H9 (cell line): ENCODE measurements at regions not wholly inside any gene's neighbourhood (a gene's known extent, or its start where the extent isn't known, plus 50 kb on each side); places are given as distances from the start of the nearest gene placed in this dataset.

Experiments used
- DNase-seq: peaks from one replicate; pipeline ENCODE4 v3.0.0-alpha.2; 2017
- H2AFZ ChIP-seq: one replicate; pipeline ENCODE4 v1.6.1; 2013; ENCODE audit warnings: mild to moderate bottlenecking, low read length, control low read depth, moderate library complexity
- H2AK5ac ChIP-seq: 2 replicates; pipeline ENCODE4 v1.6.1; 2013; ENCODE audit warnings: low read length, control low read depth, mixed read lengths; ENCODE audit not compliant: insufficient read length
- H2BK120ac ChIP-seq: one replicate; pipeline ENCODE4 v1.6.1; 2013; ENCODE audit warnings: low read depth, mild to moderate bottlenecking, low read length, control low read depth, inconsistent platforms; ENCODE audit not compliant: poor library complexity, severe bottlenecking
- H2BK12ac ChIP-seq: 2 replicates; pipeline ENCODE4 v1.6.1; 2013; ENCODE audit warnings: low read length, control low read depth, mixed read lengths, low read depth; ENCODE audit not compliant: insufficient read length
- H2BK15ac ChIP-seq: 2 replicates; pipeline ENCODE4 v1.6.1; 2013; ENCODE audit warnings: low read depth, low read length, control low read depth
- H2BK20ac ChIP-seq: one replicate; pipeline ENCODE4 v1.6.1; 2013; ENCODE audit warnings: low read depth, mild to moderate bottlenecking, low read length, control low read depth, inconsistent platforms; ENCODE audit not compliant: poor library complexity, severe bottlenecking
- H2BK5ac ChIP-seq: 2 replicates; pipeline ENCODE4 v1.6.1; 2013; ENCODE audit warnings: low read length, control low read depth, mixed read lengths; ENCODE audit not compliant: insufficient read length
- H3K14ac ChIP-seq: 2 replicates; pipeline ENCODE4 v1.6.1; 2013; ENCODE audit warnings: low read length, control low read depth; ENCODE audit not compliant: insufficient read depth
- H3K18ac ChIP-seq: 2 replicates; pipeline ENCODE4 v1.6.1; 2013; ENCODE audit warnings: low read depth, mild to moderate bottlenecking, mixed read lengths, low read length, control low read depth; ENCODE audit not compliant: insufficient read length
- H3K23ac ChIP-seq: 2 replicates; pipeline ENCODE4 v1.6.1; 2013; ENCODE audit warnings: low read length, control low read depth, mixed read lengths, low read depth; ENCODE audit not compliant: insufficient read length
- H3K23me2 ChIP-seq: 2 replicates; pipeline ENCODE4 v1.6.1; 2013; ENCODE audit warnings: low read depth, mild to moderate bottlenecking, mixed read lengths, low read length, control low read depth; ENCODE audit not compliant: insufficient read length, poor library complexity, severe bottlenecking
- H3K27ac ChIP-seq: 2 replicates; pipeline ENCODE4 v1.5.1; 2013; ENCODE audit warnings: low read length, control low read depth, mixed read lengths, low read depth; ENCODE audit not compliant: insufficient read length
- H3K27me3 ChIP-seq: 2 replicates; pipeline ENCODE4 v1.6.1; 2013; ENCODE audit warnings: low read length, control low read depth, inconsistent platforms; ENCODE audit not compliant: insufficient read depth
- H3K4ac ChIP-seq: 2 replicates; pipeline ENCODE4 v1.6.1; 2013; ENCODE audit warnings: low read depth, mild to moderate bottlenecking, control low read depth, inconsistent platforms, low read length, moderate library complexity
- H3K4me1 ChIP-seq: 2 replicates; pipeline ENCODE4 v1.6.1; 2013; ENCODE audit warnings: low read length, control low read depth, inconsistent platforms; ENCODE audit not compliant: insufficient read depth
- H3K4me2 ChIP-seq: 2 replicates; pipeline ENCODE4 v1.6.1; 2013; ENCODE audit warnings: low read length, control low read depth, mixed read lengths; ENCODE audit not compliant: insufficient read length, insufficient read depth
- H3K56ac ChIP-seq: 2 replicates; pipeline ENCODE4 v1.6.1; 2013; ENCODE audit warnings: low read depth, mild to moderate bottlenecking, mixed read lengths, low read length, control low read depth; ENCODE audit not compliant: insufficient read length
- H3K79me1 ChIP-seq: 2 replicates; pipeline ENCODE4 v1.6.1; 2013; ENCODE audit warnings: low read depth, mild to moderate bottlenecking, moderate library complexity, low read length, control low read depth, inconsistent platforms; ENCODE audit not compliant: insufficient read depth, poor library complexity, severe bottlenecking
- H3K79me2 ChIP-seq: 2 replicates; pipeline ENCODE4 v1.6.1; 2013; ENCODE audit warnings: low read length, control low read depth, inconsistent platforms; ENCODE audit not compliant: insufficient read depth
- H3K9ac ChIP-seq: 2 replicates; pipeline ENCODE4 v1.6.1; 2013; ENCODE audit warnings: low read length, control low read depth, mixed read lengths; ENCODE audit not compliant: insufficient read length; ENCODE audit errors: extremely low read depth
- H3K9me3 ChIP-seq: one replicate; pipeline ENCODE4 v1.6.1; 2013; ENCODE audit warnings: low read depth, low read length, inconsistent platforms; ENCODE audit not compliant: control insufficient read depth
- H3T11ph ChIP-seq: one replicate; pipeline ENCODE4 v1.6.1; 2013; ENCODE audit warnings: mild to moderate bottlenecking, low read length, control low read depth, inconsistent platforms
- H4K20me1 ChIP-seq: one replicate; pipeline ENCODE4 v1.6.1; 2013; ENCODE audit not compliant: control insufficient read depth, insufficient read length, insufficient read depth
- H4K5ac ChIP-seq: 2 replicates; pipeline ENCODE4 v1.6.1; 2013; ENCODE audit warnings: low read depth, mild to moderate bottlenecking, mixed read lengths, low read length, control low read depth; ENCODE audit not compliant: insufficient read length
- H4K8ac ChIP-seq: replicated peaks from 2 replicates; pipeline ENCODE4 v1.6.1; 2013; ENCODE audit warnings: low read length, control low read depth, mixed read lengths, low read depth; ENCODE audit not compliant: insufficient read length
- H4K91ac ChIP-seq: 2 replicates; pipeline ENCODE4 v1.6.1; 2013; ENCODE audit warnings: low read depth, mild to moderate bottlenecking, moderate library complexity, mixed read lengths, low read length, control low read depth; ENCODE audit not compliant: insufficient read length
- H3K27ac Mint-ChIP-seq, 3 experiments: 2 replicates in 2 of 3; 3 replicates in 1 of 3; pipeline ENCODE4 v1.8.0; 2020 to 2021; ENCODE audit warnings: mixed read lengths in 3 of 3, mild to moderate bottlenecking in 1 of 3, moderate library complexity in 1 of 3
- H3K27me3 Mint-ChIP-seq: 2 replicates; pipeline ENCODE4 v1.8.0; 2021; ENCODE audit warnings: low read depth, mild to moderate bottlenecking, moderate library complexity, mixed read lengths
- H3K36me3 Mint-ChIP-seq, 3 experiments: 2 replicates in 2 of 3; 3 replicates in 1 of 3; pipeline ENCODE4 v1.8.0; 2020 to 2021; ENCODE audit warnings: low read depth in 3 of 3, mixed read lengths in 3 of 3; ENCODE audit not compliant: insufficient read depth in 1 of 3
- H3K4me1 Mint-ChIP-seq, 2 experiments: 2 replicates each; pipeline ENCODE4 v1.8.0; 2020; ENCODE audit warnings: mixed read lengths in 2 of 2
- H3K4me3 Mint-ChIP-seq, 2 experiments: 2 replicates in 1 of 2; 3 replicates in 1 of 2; pipeline ENCODE4 v1.8.0; 2020 to 2021; ENCODE audit warnings: mild to moderate bottlenecking in 2 of 2, mixed read lengths in 2 of 2, moderate library complexity in 1 of 2
- H3K9me3 Mint-ChIP-seq, 2 experiments: 2 replicates in 1 of 2; 3 replicates in 1 of 2; pipeline ENCODE4 v1.8.0; 2020; ENCODE audit warnings: mild to moderate bottlenecking in 2 of 2, mixed read lengths in 2 of 2, moderate library complexity in 1 of 2
- CTCF ChIP-seq: fragments of 200-600 bp; sonication (generic); conservative IDR thresholded peaks from 3 replicates; pipeline ENCODE4 v1.8.0; 2021; ENCODE audit warnings: antibody characterized with exemption, mild to moderate bottlenecking
- WGBS: extraction: QIAGEN DNeasy Blood & Tissue Kit; methylation state at CpG from one replicate; pipeline ENCODE4 v1.1.7; 2013; ENCODE audit warnings: missing lambda C conversion rate, low lambda C conversion rate, mixed read lengths; ENCODE audit not compliant: insufficient read length; ENCODE audit errors: extremely low coverage; 5-methylcytosine and 5-hydroxymethylcytosine counted together

DNA sequence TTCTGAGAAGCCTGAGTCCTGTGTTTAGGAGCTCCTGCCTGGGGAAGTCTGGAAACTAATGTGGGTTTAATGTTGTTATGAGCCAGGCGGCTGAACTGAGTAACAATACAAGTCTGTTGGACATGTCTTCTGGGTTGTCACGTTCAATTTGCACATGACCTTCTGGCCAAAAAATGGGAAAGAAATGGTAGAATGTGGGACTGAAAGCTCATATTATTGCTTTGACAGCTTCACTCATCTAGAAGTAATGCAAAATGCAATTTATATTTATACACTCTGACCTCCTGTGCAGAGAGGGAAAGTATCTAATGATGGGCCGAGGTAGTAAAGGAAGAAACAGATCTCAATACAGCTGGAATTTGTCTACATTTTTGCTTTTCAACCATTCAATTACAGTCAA, 75.8 kb downstream of the NR2F2 start:
- Mint-ChIP-seq H3K4me1 (peaks cover 6 to 20% of the 10 kb centered on the region in 2 experiments), H3K4me3 (no peak overlapping the region), H3K36me3 (no peaks in the 10 kb centered on the region; a peak in 1 of 7 replicates), H3K27me3 (peaks cover 98% of the 10 kb centered on the region), H3K9me3 (peaks cover 3 to 6% of the 10 kb centered on the region in 2 experiments; a peak in 4 of 5 replicates), H3K27ac (no peak overlapping the region)
- Histone ChIP-seq H2BK15ac (no peak overlapping the region), H3K79me2 (no peaks in the 10 kb centered on the region), H2BK5ac (no peak overlapping the region), H4K91ac (no peak overlapping the region), H2AFZ (no peak overlapping the region), H3K4me2 (no peak overlapping the region), H3K79me1 (no peaks in the 10 kb centered on the region), H3K4ac (no peak overlapping the region), H3K56ac (no peak overlapping the region), H3K27me3 (peaks cover 64% of the 10 kb centered on the region), H4K5ac (no peak overlapping the region), H3K23me2 (peaks cover 3% of the 10 kb centered on the region), H2BK12ac (no peak overlapping the region), H3K23ac (no peak overlapping the region), H3K27ac (no peak overlapping the region), H2BK120ac (no peak overlapping the region), H3K4me1 (no peaks in the 10 kb centered on the region), H3K9me3 (no peaks in the 10 kb centered on the region), H3T11ph (no peak overlapping the region), H2AK5ac (no peak overlapping the region), H3K9ac (no peak overlapping the region), H3K14ac (no peak overlapping the region), H2BK20ac (no peak overlapping the region), H4K8ac (no peak overlapping the region), H3K18ac (no peak overlapping the region), H4K20me1 (no peaks in the 10 kb centered on the region)
- no peak for DNase-seq
- no peak for TF ChIP-seq CTCF
- WGBS, result no CpG with 5 or more reads among the region's 3 CpGs
